HEK293 (cell line): ENCODE measurements at regions not wholly inside any gene's neighbourhood (a gene's known extent, or its start where the extent isn't known, plus 50 kb on each side); places are given as distances from the start of the nearest gene placed in this dataset.

ENCODE experiments used
- CTCF ChIA-PET: fragments of 350-600 bp; formaldehyde crosslinking; extraction: SDS; loops from one replicate; lab custom pipeline; 2021; ENCODE audit warnings: antibody characterized with exemption; lab: Yijun Ruan, JAX
- POLR2A ChIA-PET: fragments of 300-600 bp; formaldehyde crosslinking; extraction: SDS; loops from one replicate; lab custom pipeline; 2020; ENCODE audit warnings: antibody characterized with exemption, inconsistent platforms; lab: Yijun Ruan, JAX
- H3K27ac ChIP-seq: fragments of 200-500 bp; sonication (Bioruptor generic); 2 replicates; pipeline ENCODE4 v1.5.1; 2014; ENCODE audit warnings: low read depth, low read length, control low read depth, inconsistent platforms; ENCODE audit errors: extremely low read depth
- H3K36me3 ChIP-seq, 2 experiments: fragments of 200-500 bp in 1 of 2; sonication (Bioruptor generic) in 1 of 2; 1 replicate in 1 of 2; 2 replicates in 1 of 2; pipeline ENCODE4 v1.5.1; 2014 to 2017; ENCODE audit warnings: inconsistent platforms in 2 of 2, low read length in 2 of 2; ENCODE audit not compliant: control insufficient read depth in 2 of 2, insufficient read depth in 1 of 2
- H3K4me1 ChIP-seq: fragments of 200-500 bp; sonication (Bioruptor generic); 2 replicates; pipeline ENCODE4 v1.5.1; 2014; ENCODE audit warnings: mild to moderate bottlenecking, low read length, inconsistent platforms; ENCODE audit not compliant: control insufficient read depth, insufficient read depth
- H3K4me3 ChIP-seq: 2 replicates; pipeline ENCODE4 v1.5.1; 2011; ENCODE audit warnings: low read depth, mild to moderate bottlenecking, control low read depth, low read length, moderate library complexity
- H3K9me3 ChIP-seq: fragments of 200-500 bp; sonication (Bioruptor generic); 2 replicates; pipeline ENCODE4 v1.5.1; 2014; ENCODE audit warnings: low read depth, low read length, inconsistent platforms; ENCODE audit not compliant: control insufficient read depth, insufficient read depth
- AEBP2 ChIP-seq: fragments of 450-650 bp; formaldehyde crosslinking; IDR thresholded peaks from 2 replicates; pipeline ENCODE4 v1.5.1; 2016; ENCODE audit warnings: missing biosample characterization, missing genetic modification characterization, borderline replicate concordance
- HOXA7 ChIP-seq: sonication (generic); formaldehyde crosslinking; IDR thresholded peaks from 2 replicates; pipeline ENCODE4 v1.8.1; 2022; ENCODE audit warnings: missing genetic modification reagents, borderline replicate concordance
- HOXC10 ChIP-seq: sonication (generic); formaldehyde crosslinking; IDR thresholded peaks from 2 replicates; pipeline ENCODE4 v1.8.1; 2023; ENCODE audit warnings: mild to moderate bottlenecking, missing genetic modification reagents
- KLF9 ChIP-seq: fragments of 450-650 bp; formaldehyde crosslinking; IDR thresholded peaks from 2 replicates; pipeline ENCODE4 v1.5.1; 2016; ENCODE audit warnings: missing biosample characterization, missing genetic modification characterization, low read depth
- MYNN ChIP-seq: fragments of 450-650 bp; formaldehyde crosslinking; IDR thresholded peaks from 2 replicates; pipeline ENCODE4 v1.5.1; 2016; ENCODE audit warnings: missing biosample characterization, missing genetic modification characterization, borderline replicate concordance
- SCRT1 ChIP-seq: fragments of 450-650 bp; formaldehyde crosslinking; IDR thresholded peaks from 2 replicates; pipeline ENCODE4 v1.5.1; 2016; ENCODE audit warnings: missing biosample characterization, missing genetic modification characterization, borderline replicate concordance
- SCRT2 ChIP-seq: fragments of 450-650 bp; formaldehyde crosslinking; IDR thresholded peaks from 2 replicates; pipeline ENCODE4 v1.5.1; 2016; ENCODE audit warnings: missing biosample characterization, missing genetic modification characterization
- SP3 ChIP-seq: fragments of 450-650 bp; formaldehyde crosslinking; IDR thresholded peaks from 2 replicates; pipeline ENCODE4 v1.5.1; 2016; ENCODE audit warnings: missing biosample characterization, missing genetic modification characterization
- YY2 ChIP-seq: fragments of 450-650 bp; formaldehyde crosslinking; IDR thresholded peaks from 2 replicates; pipeline ENCODE4 v1.5.1; 2016; ENCODE audit warnings: missing biosample characterization, missing genetic modification characterization
- ZBTB20 ChIP-seq: fragments of 450-650 bp; formaldehyde crosslinking; IDR thresholded peaks from 2 replicates; pipeline ENCODE4 v1.5.1; 2016; ENCODE audit warnings: missing biosample characterization, missing genetic modification characterization
- ZBTB6 ChIP-seq: fragments of 450-650 bp; formaldehyde crosslinking; IDR thresholded peaks from 2 replicates; pipeline ENCODE4 v1.5.1; 2017; ENCODE audit warnings: missing biosample characterization, missing genetic modification characterization
- ZNF10 ChIP-seq: fragments of 450-650 bp; formaldehyde crosslinking; IDR thresholded peaks from 2 replicates; pipeline ENCODE4 v1.5.1; 2017; ENCODE audit warnings: missing biosample characterization, missing genetic modification characterization
- ZNF146 ChIP-seq: fragments of 450-650 bp; formaldehyde crosslinking; IDR thresholded peaks from 2 replicates; pipeline ENCODE4 v1.5.1; 2016; ENCODE audit warnings: missing biosample characterization, missing genetic modification characterization
- ZNF23 ChIP-seq: fragments of 450-650 bp; formaldehyde crosslinking; IDR thresholded peaks from 2 replicates; pipeline ENCODE4 v1.5.1; 2016; ENCODE audit warnings: missing biosample characterization, missing genetic modification characterization, borderline replicate concordance
- ZNF302 ChIP-seq: fragments of 450-650 bp; formaldehyde crosslinking; IDR thresholded peaks from 2 replicates; pipeline ENCODE4 v1.5.1; 2016; ENCODE audit warnings: missing biosample characterization, missing genetic modification characterization, low read depth
- ZNF311 ChIP-seq: fragments of 450-650 bp; formaldehyde crosslinking; IDR thresholded peaks from 2 replicates; pipeline ENCODE4 v1.5.1; 2017; ENCODE audit warnings: missing biosample characterization, missing genetic modification characterization, borderline replicate concordance
- ZNF366 ChIP-seq: fragments of 450-650 bp; formaldehyde crosslinking; conservative IDR thresholded peaks from 2 replicates; pipeline ENCODE4 v1.5.1; 2016; ENCODE audit warnings: missing biosample characterization, missing genetic modification characterization
- ZNF48 ChIP-seq: fragments of 450-650 bp; formaldehyde crosslinking; IDR thresholded peaks from 2 replicates; pipeline ENCODE4 v1.5.1; 2016; ENCODE audit warnings: missing biosample characterization, missing genetic modification characterization
- ZNF544 ChIP-seq: fragments of 450-650 bp; formaldehyde crosslinking; IDR thresholded peaks from 2 replicates; pipeline ENCODE4 v1.5.0; 2017; ENCODE audit warnings: missing biosample characterization, missing genetic modification characterization
- ZNF580 ChIP-seq: fragments of 450-650 bp; formaldehyde crosslinking; IDR thresholded peaks from 2 replicates; pipeline ENCODE4 v1.5.1; 2016; ENCODE audit warnings: missing biosample characterization, missing genetic modification characterization
- ZNF596 ChIP-seq: fragments of 450-650 bp; IDR thresholded peaks from 2 replicates; pipeline ENCODE4 v1.5.0; 2018; ENCODE audit warnings: missing biosample characterization, mild to moderate bottlenecking, missing genetic modification characterization, moderate library complexity
- ZNF600 ChIP-seq: fragments of 450-650 bp; formaldehyde crosslinking; IDR thresholded peaks from 2 replicates; pipeline ENCODE4 v1.5.1; 2016; ENCODE audit warnings: missing biosample characterization, missing genetic modification characterization
- ZNF777 ChIP-seq: fragments of 450-650 bp; formaldehyde crosslinking; IDR thresholded peaks from 2 replicates; pipeline ENCODE4 v1.5.1; 2017; ENCODE audit warnings: missing biosample characterization, missing genetic modification characterization, borderline replicate concordance
- ZNF837 ChIP-seq: fragments of 450-650 bp; formaldehyde crosslinking; IDR thresholded peaks from 2 replicates; pipeline ENCODE4 v1.5.1; 2016; ENCODE audit warnings: missing biosample characterization, missing genetic modification characterization
- TF ChIP-seq, protein P1 (sequence below): fragments of 450-650 bp; formaldehyde crosslinking; IDR thresholded peaks from 2 replicates; pipeline ENCODE4 v1.5.1; 2016; ENCODE audit warnings: missing biosample characterization, missing genetic modification characterization

GRCh38 chr4:111957116-111957515 lies 188.1 kb upstream of the FAM241A start:
- Histone ChIP-seq H3K4me3 (no peak overlapping the region), H3K9me3 (no peaks in the 10 kb centered on the region), H3K36me3 (no peaks in the 10 kb centered on the region)
- CTCF ChIA-PET: no interaction called here
- no peak for TF ChIP-seq ZNF600 (tag by site-specific recombination)
- TF ChIP-seq ZNF544 (tag by site-specific recombination): no peak
- no peak for TF ChIP-seq SCRT1 (tag by site-specific recombination)
- TF ChIP-seq, all 188 proteins: peak for 0
- Histone ChIP-seq H3K4me1 (no peaks in the 10 kb centered on the region), H3K27ac (no peak overlapping the region)
- POLR2A ChIA-PET: no interaction called here

GRCh38 chr4:111957997-111958396 lies 187.3 kb upstream of the FAM241A start:
- Histone ChIP-seq H3K9me3 (no peaks in the 10 kb centered on the region), H3K4me1 (no peaks in the 10 kb centered on the region), H3K4me3 (no peak overlapping the region), H3K27ac (no peak overlapping the region), H3K36me3 (no peaks in the 10 kb centered on the region)
- CTCF ChIA-PET: no interaction called here
- POLR2A ChIA-PET: no interaction called here
- TF ChIP-seq ZNF777: no peak
- no peak for TF ChIP-seq SP3
- TF ChIP-seq ZNF596 (tag by site-specific recombination): no peak
- no peak for TF ChIP-seq ZNF48 (tag by site-specific recombination)
- TF ChIP-seq ZBTB6 (tag by site-specific recombination): no peak
- no peak for TF ChIP-seq MYNN (tag by site-specific recombination)
- TF ChIP-seq ZNF146: no peak
- TF ChIP-seq ZBTB20 (tag by site-specific recombination): no peak
- no peak for TF ChIP-seq AEBP2 (tag by site-specific recombination)
- TF ChIP-seq ZNF580 (tag by site-specific recombination): no peak
- no peak for TF ChIP-seq ZNF837
- no peak for TF ChIP-seq ZNF366 (tag by site-specific recombination)
- no peak for TF ChIP-seq ZNF10 (tag by site-specific recombination)
- no peak for TF ChIP-seq ZNF23 (tag by site-specific recombination)
- no peak for TF ChIP-seq YY2 (tag by site-specific recombination)
- no peak for TF ChIP-seq HOXC10 (CRISPR knock-in tag)

GRCh38 chr4:111959222-111959621 lies 186.0 kb upstream of the FAM241A start:
- Histone ChIP-seq H3K9me3 (no peaks in the 10 kb centered on the region), H3K4me1 (no peaks in the 10 kb centered on the region), H3K27ac (no peak overlapping the region)
- POLR2A ChIA-PET: no interaction called here
- CTCF ChIA-PET: interaction anchor here (0.5 to 1.6 kb wide), 3 partner anchors 9 to 1074 kb away, joined by 3 read pairs; no protein-coding TSS in a partner anchor
- TF ChIP-seq SCRT2: no peak
- TF ChIP-seq KLF9 (tag by site-specific recombination): no peak
- TF ChIP-seq, protein P1, sequence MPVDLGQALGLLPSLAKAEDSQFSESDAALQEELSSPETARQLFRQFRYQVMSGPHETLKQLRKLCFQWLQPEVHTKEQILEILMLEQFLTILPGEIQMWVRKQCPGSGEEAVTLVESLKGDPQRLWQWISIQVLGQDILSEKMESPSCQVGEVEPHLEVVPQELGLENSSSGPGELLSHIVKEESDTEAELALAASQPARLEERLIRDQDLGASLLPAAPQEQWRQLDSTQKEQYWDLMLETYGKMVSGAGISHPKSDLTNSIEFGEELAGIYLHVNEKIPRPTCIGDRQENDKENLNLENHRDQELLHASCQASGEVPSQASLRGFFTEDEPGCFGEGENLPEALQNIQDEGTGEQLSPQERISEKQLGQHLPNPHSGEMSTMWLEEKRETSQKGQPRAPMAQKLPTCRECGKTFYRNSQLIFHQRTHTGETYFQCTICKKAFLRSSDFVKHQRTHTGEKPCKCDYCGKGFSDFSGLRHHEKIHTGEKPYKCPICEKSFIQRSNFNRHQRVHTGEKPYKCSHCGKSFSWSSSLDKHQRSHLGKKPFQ (tag by site-specific recombination): no peak
- no peak for TF ChIP-seq ZNF302 (tag by site-specific recombination)
- TF ChIP-seq ZNF311 (tag by site-specific recombination): no peak
- no peak for TF ChIP-seq HOXA7
- TF ChIP-seq, all 188 proteins: peak for 0
- H3K36me3 ChIP-seq: no peaks in the 10 kb centered on the region
- H3K4me3 ChIP-seq: no peak overlapping the region
